H9 (cell line): ENCODE measurements at regions not wholly inside any gene's neighbourhood (a gene's known extent, or its start where the extent isn't known, plus 50 kb on each side); places are given as distances from the start of the nearest gene placed in this dataset.

Experiments used
- DNase-seq: peaks from one replicate; pipeline ENCODE4 v3.0.0-alpha.2; 2017
- H2AFZ ChIP-seq: one replicate; pipeline ENCODE4 v1.6.1; 2013; ENCODE audit warnings: mild to moderate bottlenecking, low read length, control low read depth, moderate library complexity
- H2AK5ac ChIP-seq: 2 replicates; pipeline ENCODE4 v1.6.1; 2013; ENCODE audit warnings: low read length, control low read depth, mixed read lengths; ENCODE audit not compliant: insufficient read length
- H2BK120ac ChIP-seq: one replicate; pipeline ENCODE4 v1.6.1; 2013; ENCODE audit warnings: low read depth, mild to moderate bottlenecking, low read length, control low read depth, inconsistent platforms; ENCODE audit not compliant: poor library complexity, severe bottlenecking
- H2BK12ac ChIP-seq: 2 replicates; pipeline ENCODE4 v1.6.1; 2013; ENCODE audit warnings: low read length, control low read depth, mixed read lengths, low read depth; ENCODE audit not compliant: insufficient read length
- H2BK15ac ChIP-seq: 2 replicates; pipeline ENCODE4 v1.6.1; 2013; ENCODE audit warnings: low read depth, low read length, control low read depth
- H2BK20ac ChIP-seq: one replicate; pipeline ENCODE4 v1.6.1; 2013; ENCODE audit warnings: low read depth, mild to moderate bottlenecking, low read length, control low read depth, inconsistent platforms; ENCODE audit not compliant: poor library complexity, severe bottlenecking
- H2BK5ac ChIP-seq: 2 replicates; pipeline ENCODE4 v1.6.1; 2013; ENCODE audit warnings: low read length, control low read depth, mixed read lengths; ENCODE audit not compliant: insufficient read length
- H3K14ac ChIP-seq: 2 replicates; pipeline ENCODE4 v1.6.1; 2013; ENCODE audit warnings: low read length, control low read depth; ENCODE audit not compliant: insufficient read depth
- H3K18ac ChIP-seq: 2 replicates; pipeline ENCODE4 v1.6.1; 2013; ENCODE audit warnings: low read depth, mild to moderate bottlenecking, mixed read lengths, low read length, control low read depth; ENCODE audit not compliant: insufficient read length
- H3K23ac ChIP-seq: 2 replicates; pipeline ENCODE4 v1.6.1; 2013; ENCODE audit warnings: low read length, control low read depth, mixed read lengths, low read depth; ENCODE audit not compliant: insufficient read length
- H3K23me2 ChIP-seq: 2 replicates; pipeline ENCODE4 v1.6.1; 2013; ENCODE audit warnings: low read depth, mild to moderate bottlenecking, mixed read lengths, low read length, control low read depth; ENCODE audit not compliant: insufficient read length, poor library complexity, severe bottlenecking
- H3K27ac ChIP-seq: 2 replicates; pipeline ENCODE4 v1.5.1; 2013; ENCODE audit warnings: low read length, control low read depth, mixed read lengths, low read depth; ENCODE audit not compliant: insufficient read length
- H3K27me3 ChIP-seq: 2 replicates; pipeline ENCODE4 v1.6.1; 2013; ENCODE audit warnings: low read length, control low read depth, inconsistent platforms; ENCODE audit not compliant: insufficient read depth
- H3K4ac ChIP-seq: 2 replicates; pipeline ENCODE4 v1.6.1; 2013; ENCODE audit warnings: low read depth, mild to moderate bottlenecking, control low read depth, inconsistent platforms, low read length, moderate library complexity
- H3K4me1 ChIP-seq: 2 replicates; pipeline ENCODE4 v1.6.1; 2013; ENCODE audit warnings: low read length, control low read depth, inconsistent platforms; ENCODE audit not compliant: insufficient read depth
- H3K4me2 ChIP-seq: 2 replicates; pipeline ENCODE4 v1.6.1; 2013; ENCODE audit warnings: low read length, control low read depth, mixed read lengths; ENCODE audit not compliant: insufficient read length, insufficient read depth
- H3K56ac ChIP-seq: 2 replicates; pipeline ENCODE4 v1.6.1; 2013; ENCODE audit warnings: low read depth, mild to moderate bottlenecking, mixed read lengths, low read length, control low read depth; ENCODE audit not compliant: insufficient read length
- H3K79me1 ChIP-seq: 2 replicates; pipeline ENCODE4 v1.6.1; 2013; ENCODE audit warnings: low read depth, mild to moderate bottlenecking, moderate library complexity, low read length, control low read depth, inconsistent platforms; ENCODE audit not compliant: insufficient read depth, poor library complexity, severe bottlenecking
- H3K79me2 ChIP-seq: 2 replicates; pipeline ENCODE4 v1.6.1; 2013; ENCODE audit warnings: low read length, control low read depth, inconsistent platforms; ENCODE audit not compliant: insufficient read depth
- H3K9ac ChIP-seq: 2 replicates; pipeline ENCODE4 v1.6.1; 2013; ENCODE audit warnings: low read length, control low read depth, mixed read lengths; ENCODE audit not compliant: insufficient read length; ENCODE audit errors: extremely low read depth
- H3K9me3 ChIP-seq: one replicate; pipeline ENCODE4 v1.6.1; 2013; ENCODE audit warnings: low read depth, low read length, inconsistent platforms; ENCODE audit not compliant: control insufficient read depth
- H3T11ph ChIP-seq: one replicate; pipeline ENCODE4 v1.6.1; 2013; ENCODE audit warnings: mild to moderate bottlenecking, low read length, control low read depth, inconsistent platforms
- H4K20me1 ChIP-seq: one replicate; pipeline ENCODE4 v1.6.1; 2013; ENCODE audit not compliant: control insufficient read depth, insufficient read length, insufficient read depth
- H4K5ac ChIP-seq: 2 replicates; pipeline ENCODE4 v1.6.1; 2013; ENCODE audit warnings: low read depth, mild to moderate bottlenecking, mixed read lengths, low read length, control low read depth; ENCODE audit not compliant: insufficient read length
- H4K8ac ChIP-seq: replicated peaks from 2 replicates; pipeline ENCODE4 v1.6.1; 2013; ENCODE audit warnings: low read length, control low read depth, mixed read lengths, low read depth; ENCODE audit not compliant: insufficient read length
- H4K91ac ChIP-seq: 2 replicates; pipeline ENCODE4 v1.6.1; 2013; ENCODE audit warnings: low read depth, mild to moderate bottlenecking, moderate library complexity, mixed read lengths, low read length, control low read depth; ENCODE audit not compliant: insufficient read length
- H3K27ac Mint-ChIP-seq, 3 experiments: 2 replicates in 2 of 3; 3 replicates in 1 of 3; pipeline ENCODE4 v1.8.0; 2020 to 2021; ENCODE audit warnings: mixed read lengths in 3 of 3, mild to moderate bottlenecking in 1 of 3, moderate library complexity in 1 of 3
- H3K27me3 Mint-ChIP-seq: 2 replicates; pipeline ENCODE4 v1.8.0; 2021; ENCODE audit warnings: low read depth, mild to moderate bottlenecking, moderate library complexity, mixed read lengths
- H3K36me3 Mint-ChIP-seq, 3 experiments: 2 replicates in 2 of 3; 3 replicates in 1 of 3; pipeline ENCODE4 v1.8.0; 2020 to 2021; ENCODE audit warnings: low read depth in 3 of 3, mixed read lengths in 3 of 3; ENCODE audit not compliant: insufficient read depth in 1 of 3
- H3K4me1 Mint-ChIP-seq, 2 experiments: 2 replicates each; pipeline ENCODE4 v1.8.0; 2020; ENCODE audit warnings: mixed read lengths in 2 of 2
- H3K4me3 Mint-ChIP-seq, 2 experiments: 2 replicates in 1 of 2; 3 replicates in 1 of 2; pipeline ENCODE4 v1.8.0; 2020 to 2021; ENCODE audit warnings: mild to moderate bottlenecking in 2 of 2, mixed read lengths in 2 of 2, moderate library complexity in 1 of 2
- H3K9me3 Mint-ChIP-seq, 2 experiments: 2 replicates in 1 of 2; 3 replicates in 1 of 2; pipeline ENCODE4 v1.8.0; 2020; ENCODE audit warnings: mild to moderate bottlenecking in 2 of 2, mixed read lengths in 2 of 2, moderate library complexity in 1 of 2
- WGBS: extraction: QIAGEN DNeasy Blood & Tissue Kit; methylation state at CpG from one replicate; pipeline ENCODE4 v1.1.7; 2013; ENCODE audit warnings: missing lambda C conversion rate, low lambda C conversion rate, mixed read lengths; ENCODE audit not compliant: insufficient read length; ENCODE audit errors: extremely low coverage; 5-methylcytosine and 5-hydroxymethylcytosine counted together
- TF ChIP-seq, protein P1 (sequence below): fragments of 200-600 bp; sonication (generic); conservative IDR thresholded peaks from 3 replicates; pipeline ENCODE4 v1.8.0; 2021; ENCODE audit warnings: antibody characterized with exemption, mild to moderate bottlenecking

DNA sequence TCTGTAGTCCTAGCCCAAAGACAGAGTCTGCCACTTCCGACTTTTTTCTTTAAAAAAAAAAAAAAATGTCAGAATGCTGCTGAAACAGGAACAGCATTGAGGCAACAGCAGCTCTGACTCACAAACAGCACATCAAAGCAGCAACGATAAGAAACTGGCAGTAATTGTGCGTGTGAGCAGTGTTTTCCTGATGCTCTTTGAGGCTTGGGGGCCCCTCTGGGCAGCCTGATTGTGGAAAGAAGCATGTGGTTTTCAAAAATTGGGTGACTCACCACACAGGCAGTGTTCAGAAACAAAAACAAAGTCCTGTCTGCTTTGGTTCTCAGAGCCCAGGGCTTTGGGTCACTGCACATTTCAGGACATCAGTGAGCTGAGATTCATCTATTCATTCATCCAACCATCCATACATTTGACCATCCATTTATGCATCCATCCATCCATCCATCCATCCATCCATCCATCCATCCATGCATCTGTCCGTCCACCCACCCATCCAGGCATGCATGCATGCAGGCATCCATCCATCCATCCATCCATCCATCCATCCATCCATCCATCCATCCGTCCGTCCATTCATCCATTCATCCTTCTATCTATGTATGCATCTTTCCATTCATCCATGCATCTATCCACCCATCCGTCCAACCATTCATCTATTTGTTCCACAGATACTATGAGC lies 308.4 kb downstream of the RPLP1 start:
- no peak overlapping the region for H4K5ac ChIP-seq
- H4K91ac ChIP-seq, result no peak overlapping the region
- H3K9me3 ChIP-seq, result no peaks in the 10 kb centered on the region
- DNase-seq, result no peak
- H3K23ac ChIP-seq, result no peak overlapping the region
- H3K27ac ChIP-seq, result no peak overlapping the region
- TF ChIP-seq, protein P1, sequence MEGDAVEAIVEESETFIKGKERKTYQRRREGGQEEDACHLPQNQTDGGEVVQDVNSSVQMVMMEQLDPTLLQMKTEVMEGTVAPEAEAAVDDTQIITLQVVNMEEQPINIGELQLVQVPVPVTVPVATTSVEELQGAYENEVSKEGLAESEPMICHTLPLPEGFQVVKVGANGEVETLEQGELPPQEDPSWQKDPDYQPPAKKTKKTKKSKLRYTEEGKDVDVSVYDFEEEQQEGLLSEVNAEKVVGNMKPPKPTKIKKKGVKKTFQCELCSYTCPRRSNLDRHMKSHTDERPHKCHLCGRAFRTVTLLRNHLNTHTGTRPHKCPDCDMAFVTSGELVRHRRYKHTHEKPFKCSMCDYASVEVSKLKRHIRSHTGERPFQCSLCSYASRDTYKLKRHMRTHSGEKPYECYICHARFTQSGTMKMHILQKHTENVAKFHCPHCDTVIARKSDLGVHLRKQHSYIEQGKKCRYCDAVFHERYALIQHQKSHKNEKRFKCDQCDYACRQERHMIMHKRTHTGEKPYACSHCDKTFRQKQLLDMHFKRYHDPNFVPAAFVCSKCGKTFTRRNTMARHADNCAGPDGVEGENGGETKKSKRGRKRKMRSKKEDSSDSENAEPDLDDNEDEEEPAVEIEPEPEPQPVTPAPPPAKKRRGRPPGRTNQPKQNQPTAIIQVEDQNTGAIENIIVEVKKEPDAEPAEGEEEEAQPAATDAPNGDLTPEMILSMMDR, result no peak
- no peaks in the 10 kb centered on the region for H3K36me3 Mint-ChIP-seq
- H3K4me3 Mint-ChIP-seq, result no peak overlapping the region
- H3K9ac ChIP-seq, result no peak overlapping the region
- H2BK20ac ChIP-seq, result no peak overlapping the region
- H2BK5ac ChIP-seq, result no peak overlapping the region
- no peaks in the 10 kb centered on the region for H3K27me3 ChIP-seq
- H3K27ac Mint-ChIP-seq, result no peak overlapping the region; a peak in 1 of 7 replicates
- no peak overlapping the region for H3K4me2 ChIP-seq
- peaks cover under 1 to 3% of the 10 kb centered on the region in 2 experiments; a peak in 3 of 4 replicates for H3K4me1 Mint-ChIP-seq
- H3K18ac ChIP-seq, result no peak overlapping the region
- H4K20me1 ChIP-seq, result no peaks in the 10 kb centered on the region
- no peaks in the 10 kb centered on the region for H3K79me1 ChIP-seq
- no peak overlapping the region for H2AFZ ChIP-seq
- no peak overlapping the region for H4K8ac ChIP-seq
- no peaks in the 10 kb centered on the region for H3K79me2 ChIP-seq
- H2AK5ac ChIP-seq, result no peak overlapping the region
- H3K14ac ChIP-seq, result no peak overlapping the region
- no peak overlapping the region for H2BK15ac ChIP-seq
- H3K4me1 ChIP-seq, result no peaks in the 10 kb centered on the region
- peaks cover 9% of the 10 kb centered on the region for H3K27me3 Mint-ChIP-seq
- no peak overlapping the region for H2BK12ac ChIP-seq
- H3K9me3 Mint-ChIP-seq, result no peaks in the 10 kb centered on the region
- WGBS, result no CpG with 5 or more reads among the region's 7 CpGs
- H3K56ac ChIP-seq, result no peak overlapping the region
- no peak overlapping the region for H3K4ac ChIP-seq
- H2BK120ac ChIP-seq, result no peak overlapping the region
- no peaks in the 10 kb centered on the region for H3K23me2 ChIP-seq
- H3T11ph ChIP-seq, result no peak overlapping the region
